Upper lobe of left lung (tissue), 4 donors: ENCODE measurements at regions not wholly inside any gene's neighbourhood (a gene's known extent, or its start where the extent isn't known, plus 50 kb on each side); places are given as distances from the start of the nearest gene placed in this dataset.

Experiments used
- EP300 ChIP-seq, 4 donors: sonication (generic); formaldehyde crosslinking; IDR thresholded peaks; one replicate each; pipeline ENCODE4 v1.5.1; 2017; ENCODE audit warnings: antibody characterized with exemption in 4 of 4, control low read depth in 2 of 4
- POLR2A ChIP-seq, 4 donors: fragments of 450-650 bp; IDR thresholded peaks; one replicate each; pipeline ENCODE4 v1.5.1; 2016 to 2017; ENCODE audit warnings: antibody characterized with exemption in 4 of 4, mild to moderate bottlenecking in 2 of 4
- POLR2AphosphoS5 ChIP-seq, 2 donors: sonication (generic); formaldehyde crosslinking; IDR thresholded peaks; one replicate each; pipeline ENCODE4 v1.5.1; 2017; ENCODE audit warnings: antibody characterized with exemption in 2 of 2
- TF ChIP-seq, protein P1 (sequence below), 6 experiments: fragments of 450-650 bp in 4 of 6; fragments of 200-600 bp in 2 of 6; sonication (generic) in 2 of 6; IDR thresholded peaks; one replicate each; pipeline ENCODE4 v1.5.1; 2016 to 2019; ENCODE audit warnings: antibody characterized with exemption in 6 of 6

DNA sequence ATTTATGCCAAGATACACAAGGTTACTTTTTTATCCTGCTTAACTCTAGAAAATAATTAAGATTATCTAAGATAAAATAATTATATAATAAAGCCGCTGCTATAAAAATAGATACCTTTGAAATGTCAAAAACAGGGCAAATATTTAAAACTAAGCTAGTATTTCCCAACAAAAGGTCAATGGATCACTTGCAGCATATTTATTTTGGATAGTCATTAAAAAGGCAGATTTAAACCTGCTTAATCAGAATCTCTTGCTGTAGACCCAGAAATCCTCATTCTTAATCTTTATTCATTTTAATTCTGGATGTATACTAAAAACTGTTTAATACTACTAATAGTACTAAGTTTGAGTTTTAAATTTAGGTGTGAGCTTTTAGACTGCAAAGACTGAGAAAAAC is 139.0 kb upstream of the CWC22 start:
- TF ChIP-seq, protein P1, sequence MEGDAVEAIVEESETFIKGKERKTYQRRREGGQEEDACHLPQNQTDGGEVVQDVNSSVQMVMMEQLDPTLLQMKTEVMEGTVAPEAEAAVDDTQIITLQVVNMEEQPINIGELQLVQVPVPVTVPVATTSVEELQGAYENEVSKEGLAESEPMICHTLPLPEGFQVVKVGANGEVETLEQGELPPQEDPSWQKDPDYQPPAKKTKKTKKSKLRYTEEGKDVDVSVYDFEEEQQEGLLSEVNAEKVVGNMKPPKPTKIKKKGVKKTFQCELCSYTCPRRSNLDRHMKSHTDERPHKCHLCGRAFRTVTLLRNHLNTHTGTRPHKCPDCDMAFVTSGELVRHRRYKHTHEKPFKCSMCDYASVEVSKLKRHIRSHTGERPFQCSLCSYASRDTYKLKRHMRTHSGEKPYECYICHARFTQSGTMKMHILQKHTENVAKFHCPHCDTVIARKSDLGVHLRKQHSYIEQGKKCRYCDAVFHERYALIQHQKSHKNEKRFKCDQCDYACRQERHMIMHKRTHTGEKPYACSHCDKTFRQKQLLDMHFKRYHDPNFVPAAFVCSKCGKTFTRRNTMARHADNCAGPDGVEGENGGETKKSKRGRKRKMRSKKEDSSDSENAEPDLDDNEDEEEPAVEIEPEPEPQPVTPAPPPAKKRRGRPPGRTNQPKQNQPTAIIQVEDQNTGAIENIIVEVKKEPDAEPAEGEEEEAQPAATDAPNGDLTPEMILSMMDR (IDR thresholded peaks at IDR 0.05) = no peak
- TF ChIP-seq POLR2A (IDR thresholded peaks at IDR 0.05) = no peak
- no peak for TF ChIP-seq EP300 (IDR thresholded peaks at IDR 0.05)
- no peak for TF ChIP-seq POLR2AphosphoS5 (IDR thresholded peaks at IDR 0.05)
